HCT116 (cell line): ENCODE measurements at regions not wholly inside any gene's neighbourhood (a gene's known extent, or its start where the extent isn't known, plus 50 kb on each side); places are given as distances from the start of the nearest gene placed in this dataset.

Experiments used
- ATAC-seq: fragments of 200-7000 bp; cut with Tn5 transposase; 2 replicates; pipeline ENCODE4 v1.9.1; 2020; ENCODE audit warnings: mild to moderate bottlenecking, moderate library complexity
- BruUV-seq: library from RNA; stranded (reverse); fragments of 400-500 nt; replicated peaks from 2 replicates; lab custom pipeline; 2021; lab: Mats Ljungman, UMichigan
- CTCF ChIA-PET: fragments of 300-600 bp; sonication (Branson Sonifier 250); formaldehyde crosslinking; loops from one replicate; lab custom pipeline; 2021; ENCODE audit warnings: antibody characterized with exemption; lab: Charles Lee
- POLR2A ChIA-PET: fragments of 300-600, 350-600 bp; sonication (Branson Sonifier 250); formaldehyde crosslinking; loops from one replicate; lab custom pipeline; 2021; ENCODE audit warnings: antibody characterized with exemption; lab: Charles Lee
- RAD21 ChIA-PET, 2 experiments: fragments of 300-600 bp; sonication (Branson Sonifier 250); formaldehyde crosslinking; loops; one replicate each; lab custom pipeline; 2023; ENCODE audit warnings: low total read pairs in 2 of 2; ENCODE audit not compliant: uncharacterized antibody in 2 of 2, unreplicated experiment in 2 of 2, low non-redundant PET in 1 of 2; lab: Charles Lee
- DNase-seq: peaks from one replicate; pipeline ENCODE4 v3.0.0-alpha.2; 2010; ENCODE audit warnings: low read depth, low spot score
- H2AFZ ChIP-seq: fragments of 200-600 bp; shearing (Covaris generic), sonication (generic); 2 replicates; pipeline ENCODE4 v1.6.1; 2017; ENCODE audit warnings: low read depth, mixed run types, mixed read lengths, antibody characterized with exemption, low read length; ENCODE audit not compliant: poor library complexity, severe bottlenecking
- H3K27ac ChIP-seq: 2 replicates; pipeline ENCODE4 v1.5.1; 2012; ENCODE audit warnings: low read depth, low read length
- H3K27me3 ChIP-seq: fragments of 200-600 bp; sonication (generic); 2 replicates; pipeline ENCODE4 v1.6.1; 2016; ENCODE audit warnings: mixed run types, low read length, mixed read lengths; ENCODE audit not compliant: insufficient read depth
- H3K36me3 ChIP-seq, 2 experiments: fragments of 200-500 bp in 1 of 2; fragments of 200-600 bp in 1 of 2; sonication (Bioruptor generic) in 1 of 2; sonication (generic) in 1 of 2; 2 replicates each; pipeline versions ENCODE4 v1.5.1 to v1.6.1; 2014 to 2016; ENCODE audit warnings: low read length in 2 of 2, inconsistent platforms in 1 of 2, mixed read lengths in 1 of 2, mixed run types in 1 of 2; ENCODE audit not compliant: insufficient read depth in 2 of 2, control insufficient read depth in 1 of 2
- H3K4me1 ChIP-seq, 2 experiments: fragments of 200-600 bp in 1 of 2; sonication (generic) in 1 of 2; 2 replicates each; pipeline versions ENCODE4 v1.5.1 to v1.6.1; 2012 to 2017; ENCODE audit warnings: low read length in 2 of 2, inconsistent platforms in 1 of 2, mild to moderate bottlenecking in 1 of 2, mixed read lengths in 1 of 2, mixed run types in 1 of 2, moderate library complexity in 1 of 2; ENCODE audit not compliant: insufficient read depth in 2 of 2, control insufficient read depth in 1 of 2
- H3K4me2 ChIP-seq: fragments of 200-600 bp; sonication (generic); 2 replicates; pipeline ENCODE4 v1.6.1; 2017; ENCODE audit warnings: mixed run types, low read length, mixed read lengths
- H3K4me3 ChIP-seq, 2 experiments: fragments of 200-600 bp in 1 of 2; sonication (generic) in 1 of 2; replicated peaks in 1 of 2; 2 replicates each; pipeline ENCODE4 v1.5.1; 2011 to 2016; ENCODE audit warnings: low read length in 2 of 2, control low read depth in 1 of 2, low read depth in 1 of 2, mild to moderate bottlenecking in 1 of 2, mixed read lengths in 1 of 2, mixed run types in 1 of 2
- H3K79me2 ChIP-seq: fragments of 200-600 bp; sonication (generic); 2 replicates; pipeline ENCODE4 v1.6.1; 2017; ENCODE audit warnings: mild to moderate bottlenecking, mixed run types, low read length, moderate library complexity, mixed read lengths; ENCODE audit not compliant: insufficient read depth
- H3K9ac ChIP-seq: fragments of 200-600 bp; sonication (generic); 2 replicates; pipeline ENCODE4 v1.6.1; 2016; ENCODE audit warnings: low read length, mixed read lengths
- H3K9me2 ChIP-seq: fragments of 200-600 bp; sonication (generic), shearing (Covaris generic); 2 replicates; pipeline ENCODE4 v1.6.1; 2017; ENCODE audit warnings: mixed run types, mild to moderate bottlenecking, moderate library complexity; ENCODE audit not compliant: insufficient read depth
- H3K9me3 ChIP-seq, 2 experiments: fragments of 200-500 bp in 1 of 2; fragments of 200-600 bp in 1 of 2; sonication (Bioruptor generic) in 1 of 2; sonication (generic) in 1 of 2; 2 replicates each; pipeline ENCODE4 v1.6.1; 2014 to 2017; ENCODE audit warnings: low read length in 2 of 2, mixed read lengths in 2 of 2, inconsistent platforms in 1 of 2, low read depth in 1 of 2, mild to moderate bottlenecking in 1 of 2, mixed run types in 1 of 2, moderate library complexity in 1 of 2; ENCODE audit not compliant: control insufficient read depth in 1 of 2, insufficient read depth in 1 of 2
- H4K20me1 ChIP-seq: fragments of 200-600 bp; sonication (generic), shearing (Covaris generic); 2 replicates; pipeline ENCODE4 v1.6.1; 2017; ENCODE audit warnings: mixed run types, mild to moderate bottlenecking, moderate library complexity; ENCODE audit not compliant: insufficient read depth
- ATF3 ChIP-seq: IDR thresholded peaks from 2 replicates; pipeline ENCODE4 v1.6.1; 2012
- CEBPB ChIP-seq: IDR thresholded peaks from 2 replicates; pipeline ENCODE4 v1.6.1; 2012; ENCODE audit warnings: low read depth
- CTCF ChIP-seq, 3 experiments: fragments of 200-600 bp in 1 of 3; sonication (generic) in 1 of 3; IDR thresholded peaks in 2 of 3; conservative IDR thresholded peaks in 1 of 3; 2 replicates each; pipeline ENCODE4 v1.5.1; 2012 to 2017; ENCODE audit warnings: low read depth in 2 of 3, low read length in 2 of 3, antibody characterized with exemption in 1 of 3, borderline replicate concordance in 1 of 3, control low read depth in 1 of 3, mild to moderate bottlenecking in 1 of 3, mixed read lengths in 1 of 3, mixed run types in 1 of 3, moderate library complexity in 1 of 3; ENCODE audit not compliant: insufficient read depth in 1 of 3
- EGR1 ChIP-seq: IDR thresholded peaks from 2 replicates; pipeline ENCODE4 v1.6.1; 2012; ENCODE audit warnings: low read depth
- ELF1 ChIP-seq: IDR thresholded peaks from 2 replicates; pipeline ENCODE4 v1.6.1; 2012; ENCODE audit warnings: low read depth, borderline replicate concordance
- EZH2 ChIP-seq: fragments of 200-600 bp; sonication (generic); IDR thresholded peaks from 2 replicates; pipeline ENCODE4 v1.6.1; 2017; ENCODE audit warnings: antibody characterized with exemption, mixed run types
- EZH2phosphoT487 ChIP-seq: fragments of 200-600 bp; IDR thresholded peaks from 2 replicates; pipeline ENCODE4 v1.6.1; 2018; ENCODE audit warnings: antibody characterized with exemption, borderline replicate concordance
- JUND ChIP-seq: IDR thresholded peaks from 2 replicates; pipeline ENCODE4 v1.6.1; 2012
- MAX ChIP-seq: IDR thresholded peaks from 2 replicates; pipeline ENCODE4 v1.6.1; 2012
- POLR2AphosphoS5 ChIP-seq: IDR thresholded peaks from 2 replicates; pipeline ENCODE4 v1.6.1; 2011; ENCODE audit warnings: mild to moderate bottlenecking, low read depth, low read length, moderate library complexity
- REST ChIP-seq: IDR thresholded peaks from 2 replicates; pipeline ENCODE4 v1.6.1; 2012; ENCODE audit warnings: low read depth
- SP1 ChIP-seq: IDR thresholded peaks from 2 replicates; pipeline ENCODE4 v1.6.1; 2012; ENCODE audit warnings: low read depth
- SRF ChIP-seq: IDR thresholded peaks from 2 replicates; pipeline ENCODE4 v1.6.1; 2012; ENCODE audit warnings: low read depth
- ZBTB33 ChIP-seq: IDR thresholded peaks from 2 replicates; pipeline ENCODE4 v1.6.1; 2011; ENCODE audit warnings: mild to moderate bottlenecking, low read length, moderate library complexity; ENCODE audit not compliant: insufficient replicate concordance; ENCODE audit errors: extremely low read depth
- ZFX ChIP-seq: fragments of 450-650 bp; IDR thresholded peaks from 2 replicates; pipeline ENCODE4 v1.6.1; 2017
- intact Hi-C: fragments of 100-400 bp; cut with micrococcal nuclease; formaldehyde crosslinking; loops from 2 replicates; pipeline ENCODE4 v1.10.0; 2022

GRCh38 chr22:22750335-22751042, 106.1 kb downstream of the GGTLC2 start:
- peaks cover 0 to 4% of the 10 kb centered on the region in 2 experiments; a peak in 1 of 4 replicates for H3K4me1 ChIP-seq
- DNase-seq (no peak), ATAC-seq (no peak)
- ChIA-PET RAD21 (no interaction called here), CTCF (interaction anchor here (1.0 to 1.3 kb wide), 3 partner anchors 133 to 285 kb away, joined by 3 to 4 read pairs (median 3); no protein-coding TSS in a partner anchor), POLR2A (no interaction called here)
- no peak overlapping the region for H3K4me3 ChIP-seq
- H3K27ac ChIP-seq = no peak overlapping the region
- no TSS peak for BruUV-seq
- intact Hi-C loops = loop anchor here (5.0 kb wide), 1 partner anchor 132 kb away; no protein-coding TSS in a partner anchor
- H3K79me2 ChIP-seq = no peaks in the 10 kb centered on the region
- H4K20me1 ChIP-seq = no peaks in the 10 kb centered on the region
- H3K27me3 ChIP-seq = no peaks in the 10 kb centered on the region
- no peak for TF ChIP-seq EGR1
- TF ChIP-seq EZH2phosphoT487 = no peak
- TF ChIP-seq SRF = no peak
- no peak for TF ChIP-seq MAX
- TF ChIP-seq CTCF (IDR thresholded peaks at IDR 0.05 in 2 of 3, conservative IDR thresholded peaks at IDR 0.05 in 1 of 3; ENCODE audit: borderline replicate concordance in 1 of 3, insufficient read depth in 1 of 3, low read depth in 2 of 3, low read length in 2 of 3) = no peak
- TF ChIP-seq REST = no peak
- no peak for TF ChIP-seq SP1
- no peak for TF ChIP-seq JUND
- TF ChIP-seq CEBPB = no peak
- no peak for TF ChIP-seq ZBTB33
- TF ChIP-seq EZH2 = no peak
- TF ChIP-seq ZFX = no peak
- TF ChIP-seq ELF1 = no peak
- no peak for TF ChIP-seq POLR2AphosphoS5
- TF ChIP-seq ATF3 = no peak
- no peaks in the 10 kb centered on the region for H3K36me3 ChIP-seq
- H3K4me2 ChIP-seq = no peak overlapping the region
- no peaks in the 10 kb centered on the region for H3K9me3 ChIP-seq
- no peak overlapping the region for H2AFZ ChIP-seq
- H3K9ac ChIP-seq = no peak overlapping the region
- no peaks in the 10 kb centered on the region for H3K9me2 ChIP-seq
